ENCODE measurements at regions not wholly inside any gene's neighbourhood (a gene's known extent, or its start where the extent isn't known, plus 50 kb on each side); places are given as distances from the start of the nearest gene placed in this dataset.

- Mint-ChIP-seq H3K4me1 (ENCODE audit: low read depth) (no peaks in the 10 kb centered on the region), H3K27ac (no peak overlapping the region), H3K36me3 (ENCODE audit: low read depth) (no peaks in the 10 kb centered on the region), H3K27me3 (no peaks in the 10 kb centered on the region), H3K4me3 (no peak overlapping the region), H3K9me3 (peaks cover 9% of the 10 kb centered on the region)
- no peak for DNase-seq
Observed at GRCh38 chr6:23591761-23592160, 534.3 kb upstream of the NRSN1 start.

- no peaks in the 10 kb centered on the region for H3K4me1 Mint-ChIP-seq (ENCODE audit: low read depth)
- H3K9me3 Mint-ChIP-seq: peaks cover 16% of the 10 kb centered on the region
- H3K27me3 Mint-ChIP-seq: no peaks in the 10 kb centered on the region
- H3K4me3 Mint-ChIP-seq: no peak overlapping the region
- no peak for DNase-seq
- H3K36me3 Mint-ChIP-seq (ENCODE audit: low read depth): no peaks in the 10 kb centered on the region
- H3K27ac Mint-ChIP-seq: no peak overlapping the region
Observed at GRCh38 chr6:23600118-23600517, 525.9 kb upstream of the NRSN1 start.

GRCh38 chr6:23601811-23602345 lies 524.1 kb upstream of the NRSN1 start:
- Mint-ChIP-seq H3K9me3 (peaks cover 18% of the 10 kb centered on the region), H3K4me1 (ENCODE audit: low read depth) (no peaks in the 10 kb centered on the region), H3K27ac (no peak overlapping the region), H3K4me3 (no peak overlapping the region), H3K36me3 (ENCODE audit: low read depth) (no peaks in the 10 kb centered on the region), H3K27me3 (no peaks in the 10 kb centered on the region)
- DNase-seq: no peak

- H3K27ac Mint-ChIP-seq: no peak overlapping the region
- no peak for DNase-seq
- no peaks in the 10 kb centered on the region for H3K27me3 Mint-ChIP-seq
- no peaks in the 10 kb centered on the region for H3K4me1 Mint-ChIP-seq (ENCODE audit: low read depth)
- no peak overlapping the region for H3K4me3 Mint-ChIP-seq
- no peaks in the 10 kb centered on the region for H3K36me3 Mint-ChIP-seq (ENCODE audit: low read depth)
- peaks cover 9% of the 10 kb centered on the region for H3K9me3 Mint-ChIP-seq
Observed at GRCh38 chr6:23608931-23609435, 517.0 kb upstream of the NRSN1 start.

GRCh38 chr6:23611776-23612381 lies 514.1 kb upstream of the NRSN1 start:
- Mint-ChIP-seq H3K9me3 (no peaks in the 10 kb centered on the region), H3K27ac (no peak overlapping the region), H3K4me3 (no peak overlapping the region)

GRCh38 chr6:23618366-23618765 lies 507.6 kb upstream of the NRSN1 start:
- H3K4me1 Mint-ChIP-seq (ENCODE audit: low read depth): no peaks in the 10 kb centered on the region
- H3K27ac Mint-ChIP-seq: no peak overlapping the region
- H3K4me3 Mint-ChIP-seq: no peak overlapping the region
- no peaks in the 10 kb centered on the region for H3K9me3 Mint-ChIP-seq
- no peaks in the 10 kb centered on the region for H3K36me3 Mint-ChIP-seq (ENCODE audit: low read depth)
- H3K27me3 Mint-ChIP-seq: no peaks in the 10 kb centered on the region
- DNase-seq: no peak

More at GRCh38 chr6:23611776-23612381, 514.1 kb upstream of the NRSN1 start:
- Mint-ChIP-seq H3K36me3 (ENCODE audit: low read depth) (no peaks in the 10 kb centered on the region), H3K27me3 (no peaks in the 10 kb centered on the region), H3K4me1 (ENCODE audit: low read depth) (no peaks in the 10 kb centered on the region)
- no peak for DNase-seq

- no peak overlapping the region for H3K27ac Mint-ChIP-seq
- H3K4me3 Mint-ChIP-seq: no peak overlapping the region
- peaks cover 2% of the 10 kb centered on the region for H3K9me3 Mint-ChIP-seq
- no peaks in the 10 kb centered on the region for H3K4me1 Mint-ChIP-seq (ENCODE audit: low read depth)
- no peaks in the 10 kb centered on the region for H3K36me3 Mint-ChIP-seq (ENCODE audit: low read depth)
- no peak for DNase-seq
- H3K27me3 Mint-ChIP-seq: no peaks in the 10 kb centered on the region
Observed at GRCh38 chr6:23620911-23621401, 505.1 kb upstream of the NRSN1 start.

GRCh38 chr6:23630726-23631635 lies 495.0 kb upstream of the NRSN1 start:
- no peak overlapping the region for H3K4me3 Mint-ChIP-seq
- H3K9me3 Mint-ChIP-seq: peaks cover 6% of the 10 kb centered on the region
- no peaks in the 10 kb centered on the region for H3K36me3 Mint-ChIP-seq (ENCODE audit: low read depth)
- no peaks in the 10 kb centered on the region for H3K4me1 Mint-ChIP-seq (ENCODE audit: low read depth)
- no peaks in the 10 kb centered on the region for H3K27me3 Mint-ChIP-seq
- no peak for DNase-seq
- H3K27ac Mint-ChIP-seq: no peak overlapping the region

GRCh38 chr6:23633996-23634395 lies 492.0 kb upstream of the NRSN1 start:
- no peaks in the 10 kb centered on the region for H3K27me3 Mint-ChIP-seq
- DNase-seq: no peak
- no peak overlapping the region for H3K4me3 Mint-ChIP-seq
- H3K9me3 Mint-ChIP-seq: peaks cover 3% of the 10 kb centered on the region
- H3K27ac Mint-ChIP-seq: no peak overlapping the region
- no peaks in the 10 kb centered on the region for H3K4me1 Mint-ChIP-seq (ENCODE audit: low read depth)
- H3K36me3 Mint-ChIP-seq (ENCODE audit: low read depth): no peaks in the 10 kb centered on the region

- peaks cover 3% of the 10 kb centered on the region for H3K9me3 Mint-ChIP-seq
Observed at GRCh38 chr6:23635150-23635549, 490.9 kb upstream of the NRSN1 start.

GRCh38 chr6:23637296-23637695 lies 488.7 kb upstream of the NRSN1 start:
- Mint-ChIP-seq H3K4me1 (ENCODE audit: low read depth) (no peaks in the 10 kb centered on the region), H3K4me3 (no peak overlapping the region), H3K36me3 (ENCODE audit: low read depth) (no peaks in the 10 kb centered on the region), H3K27ac (no peak overlapping the region), H3K27me3 (no peaks in the 10 kb centered on the region), H3K9me3 (peaks cover 3% of the 10 kb centered on the region)
- DNase-seq: no peak

More at GRCh38 chr6:23635150-23635549, 490.9 kb upstream of the NRSN1 start:
- no peak for DNase-seq
- no peaks in the 10 kb centered on the region for H3K4me1 Mint-ChIP-seq (ENCODE audit: low read depth)
- no peak overlapping the region for H3K4me3 Mint-ChIP-seq
- H3K27ac Mint-ChIP-seq: no peak overlapping the region
- H3K27me3 Mint-ChIP-seq: no peaks in the 10 kb centered on the region
- H3K36me3 Mint-ChIP-seq (ENCODE audit: low read depth): no peaks in the 10 kb centered on the region

GRCh38 chr6:23642849-23643248 lies 483.2 kb upstream of the NRSN1 start:
- Mint-ChIP-seq H3K36me3 (ENCODE audit: low read depth) (no peaks in the 10 kb centered on the region), H3K4me3 (no peak overlapping the region), H3K9me3 (no peaks in the 10 kb centered on the region), H3K27ac (no peak overlapping the region), H3K4me1 (ENCODE audit: low read depth) (no peaks in the 10 kb centered on the region), H3K27me3 (no peaks in the 10 kb centered on the region)
- DNase-seq: no peak

- DNase-seq: no peak
- H3K27me3 Mint-ChIP-seq: no peaks in the 10 kb centered on the region
- no peaks in the 10 kb centered on the region for H3K36me3 Mint-ChIP-seq (ENCODE audit: low read depth)
- H3K9me3 Mint-ChIP-seq: no peaks in the 10 kb centered on the region
- no peak overlapping the region for H3K4me3 Mint-ChIP-seq
- H3K4me1 Mint-ChIP-seq (ENCODE audit: low read depth): no peaks in the 10 kb centered on the region
- H3K27ac Mint-ChIP-seq: no peak overlapping the region
Observed at GRCh38 chr6:23647045-23647444, 479.0 kb upstream of the NRSN1 start.

- Mint-ChIP-seq H3K36me3 (ENCODE audit: low read depth) (no peaks in the 10 kb centered on the region), H3K27me3 (no peaks in the 10 kb centered on the region), H3K4me3 (no peak overlapping the region), H3K9me3 (no peaks in the 10 kb centered on the region), H3K27ac (no peak overlapping the region), H3K4me1 (ENCODE audit: low read depth) (no peaks in the 10 kb centered on the region)
- DNase-seq: no peak
Observed at GRCh38 chr6:23650676-23651075, 475.3 kb upstream of the NRSN1 start.

GRCh38 chr6:23654745-23655144 lies 471.3 kb upstream of the NRSN1 start:
- Mint-ChIP-seq H3K36me3 (ENCODE audit: low read depth) (no peaks in the 10 kb centered on the region), H3K27ac (no peak overlapping the region), H3K4me1 (ENCODE audit: low read depth) (no peaks in the 10 kb centered on the region), H3K27me3 (no peaks in the 10 kb centered on the region), H3K4me3 (no peak overlapping the region), H3K9me3 (no peaks in the 10 kb centered on the region)
- no peak for DNase-seq
